GM10248 (cell line): ENCODE measurements at regions not wholly inside any gene's neighbourhood (a gene's known extent, or its start where the extent isn't known, plus 50 kb on each side); places are given as distances from the start of the nearest gene placed in this dataset.

Source experiments
- CTCF ChIA-PET: fragments of 300-600 bp; sonication (Branson Sonifier 250); formaldehyde crosslinking; extraction: SDS; loops from one replicate; lab custom pipeline; 2021; ENCODE audit warnings: antibody characterized with exemption; lab: Yijun Ruan, JAX
- POLR2A ChIA-PET: fragments of 350-650 bp; sonication (Branson Sonifier 250); formaldehyde crosslinking; extraction: SDS; loops from one replicate; lab custom pipeline; 2020; ENCODE audit warnings: antibody characterized with exemption; lab: Yijun Ruan, JAX
- DNase-seq: peaks from one replicate; pipeline ENCODE4 v3.0.0; 2012; ENCODE audit errors: extremely low spot score
- CTCF ChIP-seq: IDR thresholded peaks from 2 replicates; pipeline ENCODE4 v1.5.1; 2012; ENCODE audit warnings: mild to moderate bottlenecking, low read depth; ENCODE audit errors: extremely low read depth, missing control alignments, control extremely low read depth

GRCh38 chr12:45587012-45587411, 142.5 kb upstream of the ARID2 start:
- ChIA-PET POLR2A (no interaction called here), CTCF (no interaction called here)
- TF ChIP-seq CTCF: no peak
- no peak for DNase-seq

DNA sequence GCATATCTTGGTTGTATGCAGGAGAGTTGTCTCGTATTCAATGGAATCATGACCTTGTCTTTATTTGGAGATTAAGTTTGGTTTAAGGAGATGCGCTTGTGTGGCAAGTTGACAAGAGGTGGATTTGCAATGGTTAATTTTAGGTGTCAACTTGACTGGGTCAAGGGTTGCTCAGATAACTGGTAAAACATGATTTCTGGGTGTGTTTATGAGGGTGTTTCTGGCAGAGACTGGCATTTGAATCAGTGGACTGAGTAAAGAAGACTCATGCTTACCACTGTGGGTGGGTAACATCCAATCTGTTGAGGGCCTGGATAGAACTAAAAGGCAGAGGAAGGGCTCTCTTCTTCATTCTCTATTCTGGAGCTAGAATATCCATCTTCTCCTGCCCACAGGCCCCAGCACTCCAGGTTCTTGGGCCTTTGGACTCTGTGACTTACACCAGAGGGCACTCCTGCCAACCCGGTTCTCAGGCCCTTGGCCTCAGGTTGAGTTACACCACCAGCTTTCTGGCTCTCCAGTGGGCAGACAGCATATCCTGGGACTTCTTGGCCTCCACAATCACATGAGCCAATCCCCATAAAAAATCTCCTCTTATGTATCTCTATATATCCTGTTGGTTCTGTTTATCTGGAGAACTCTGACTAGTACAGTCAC, 141.5 kb upstream of the ARID2 start:
- no peak for DNase-seq
- no peak for TF ChIP-seq CTCF
- POLR2A ChIA-PET: no interaction called here
- CTCF ChIA-PET: no interaction called here

GRCh38 chr12:45590646-45591045, 138.9 kb upstream of the ARID2 start:
- ChIA-PET CTCF (interaction anchor here (0.7 kb wide), 1 partner anchor 47 kb away, joined by 3 read pairs; no protein-coding TSS in a partner anchor), POLR2A (no interaction called here)
- no peak for DNase-seq
- TF ChIP-seq CTCF: no peak

- TF ChIP-seq CTCF: no peak
- no peak for DNase-seq
- ChIA-PET CTCF (no interaction called here), POLR2A (no interaction called here)
Observed at GRCh38 chr12:45591635-45592034, 137.9 kb upstream of the ARID2 start.

DNA sequence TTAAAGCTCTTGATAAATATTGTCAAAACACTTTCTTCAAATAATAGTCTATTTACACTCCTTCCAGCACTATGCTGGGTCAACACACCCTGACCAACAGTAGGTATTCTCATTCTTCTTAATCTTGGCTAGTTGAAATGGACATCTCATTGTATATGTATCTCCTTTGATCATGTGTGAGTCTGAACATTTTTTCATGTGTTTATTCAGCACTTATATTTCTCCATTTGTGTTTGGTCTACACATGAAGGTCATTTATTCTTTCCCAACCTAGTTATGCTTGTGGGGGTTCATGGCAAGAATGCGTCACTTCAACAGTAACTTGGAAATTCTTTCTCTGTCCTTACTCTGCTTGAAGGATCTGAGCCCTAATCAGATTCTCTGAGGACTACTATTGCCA, 133.1 kb upstream of the ARID2 start:
- POLR2A ChIA-PET: no interaction called here
- no peak for TF ChIP-seq CTCF
- CTCF ChIA-PET: interaction anchor here (1.0 kb wide), 1 partner anchor 9 kb away, joined by 3 read pairs; no protein-coding TSS in a partner anchor
- no peak for DNase-seq

DNA sequence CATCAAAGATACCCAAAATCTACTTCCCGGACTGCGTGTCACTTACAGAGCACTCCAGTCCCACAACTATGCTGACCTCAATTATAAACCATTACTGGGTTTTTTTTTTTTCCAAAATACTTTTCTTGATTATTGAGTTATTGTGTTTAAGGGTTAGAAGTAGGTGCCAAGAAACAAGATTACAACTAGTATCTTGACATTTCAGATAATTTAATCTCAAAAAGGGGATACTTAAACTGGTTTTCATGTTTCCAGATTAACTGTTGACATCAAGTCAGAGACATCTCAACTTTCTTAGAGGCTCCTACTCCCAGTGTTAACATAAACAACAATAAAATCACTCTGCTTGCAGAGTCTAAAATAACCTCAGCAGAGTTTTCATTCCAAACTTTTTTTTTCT, 131.2 kb upstream of the ARID2 start:
- DNase-seq: no peak
- ChIA-PET POLR2A (no interaction called here), CTCF (no interaction called here)
- TF ChIP-seq CTCF: no peak
